Breast epithelium (tissue), 4 donors: ENCODE measurements at regions not wholly inside any gene's neighbourhood (a gene's known extent, or its start where the extent isn't known, plus 50 kb on each side); places are given as distances from the start of the nearest gene placed in this dataset.
"Not testable (repeated sequence)": the region's sequence is repeated elsewhere in the genome, so short reads cannot be mapped to it uniquely, and the experiment has no call there.

Experiments
- DNase-seq, 2 donors: peaks; one replicate each; pipeline ENCODE4 v3.0.0-alpha.2; 2019; ENCODE audit warnings: low spot score in 2 of 2
- H3K27ac ChIP-seq, 2 donors: fragments of 200-600 bp; sonication (generic) in 1 of 2; one replicate each; pipeline ENCODE4 v1.5.1; 2016 to 2019; ENCODE audit warnings: mild to moderate bottlenecking in 1 of 2
- H3K27me3 ChIP-seq, 2 donors: fragments of 200-600 bp; sonication (generic) in 1 of 2; one replicate each; pipeline versions ENCODE4 v1.5.1 to v1.6.0; 2017 to 2019; ENCODE audit warnings: control low read depth in 1 of 2, mild to moderate bottlenecking in 1 of 2
- H3K36me3 ChIP-seq: fragments of 200-600 bp; one replicate; pipeline ENCODE4 v1.5.1; 2019
- H3K4me1 ChIP-seq, 2 donors: fragments of 200-600 bp; sonication (generic); one replicate each; pipeline ENCODE4 v1.5.1; 2016 to 2019; ENCODE audit warnings: control low read depth in 1 of 2
- H3K4me3 ChIP-seq, 3 donors: fragments of 200-600 bp; sonication (generic); 1 replicate in 2 of 3; 2 replicates in 1 of 3; pipeline ENCODE4 v1.5.1; 2016 to 2019; ENCODE audit warnings: mild to moderate bottlenecking in 3 of 3, moderate library complexity in 2 of 3
- H3K9me3 ChIP-seq, 2 donors: fragments of 200-600 bp; sonication (generic) in 1 of 2; one replicate each; pipeline ENCODE4 v1.5.1; 2016 to 2019; ENCODE audit warnings: control low read depth in 1 of 2
- CTCF ChIP-seq, 3 donors: fragments of 450-650 bp; IDR thresholded peaks; one replicate each; pipeline ENCODE4 v1.5.1; 2016 to 2017; ENCODE audit warnings: antibody characterized with exemption in 3 of 3, mild to moderate bottlenecking in 3 of 3, moderate library complexity in 3 of 3
- POLR2A ChIP-seq: fragments of 450-650 bp; IDR thresholded peaks from one replicate; pipeline ENCODE4 v1.6.1; 2016; ENCODE audit warnings: antibody characterized with exemption, mild to moderate bottlenecking, moderate library complexity
- POLR2AphosphoS5 ChIP-seq, 3 donors: sonication (generic); formaldehyde crosslinking; IDR thresholded peaks; one replicate each; pipeline ENCODE4 v1.6.1; 2017; ENCODE audit warnings: antibody characterized with exemption in 3 of 3
- intact Hi-C: fragments of 100-400 bp; cut with DNase I; formaldehyde crosslinking; loops from one replicate; pipeline ENCODE4 v1.15.1; 2023; ENCODE audit warnings: low total_unique reads

DNA sequence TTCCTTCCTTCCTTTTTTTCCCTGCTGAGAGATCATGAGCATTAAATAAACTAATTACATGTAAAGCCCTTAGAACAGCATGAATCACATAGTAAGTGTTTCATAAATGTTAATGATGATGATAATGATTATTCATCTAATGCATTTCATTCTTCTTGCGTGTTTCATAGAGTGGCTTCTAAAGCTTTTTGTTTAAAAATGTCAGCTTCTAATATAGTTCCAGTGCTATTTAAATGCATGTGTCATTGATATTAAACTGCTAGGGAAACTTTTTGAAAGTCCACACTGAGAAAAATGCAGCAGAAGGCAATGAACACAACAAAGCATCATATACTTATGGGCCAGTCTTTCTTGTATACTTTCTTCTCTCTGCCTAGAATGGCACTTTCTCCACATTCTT is 894.8 kb downstream of the REEP3 start:
- DNase-seq, result no peak
- Histone ChIP-seq H3K36me3 (no peaks in the 10 kb centered on the region), H3K27me3 (no peaks in the 10 kb centered on the region), H3K4me1 (no peaks in the 10 kb centered on the region), H3K27ac (no peak overlapping the region), H3K4me3 (no peak overlapping the region), H3K9me3 (no peaks in the 10 kb centered on the region)
- intact Hi-C loops, result no loop called here
- TF ChIP-seq POLR2A (no peak), CTCF (IDR thresholded peaks at IDR 0.05) (no peak), POLR2AphosphoS5 (IDR thresholded peaks at IDR 0.05) (no peak)

- H3K27me3 ChIP-seq, result no peaks in the 10 kb centered on the region
- H3K9me3 ChIP-seq, result no peaks in the 10 kb centered on the region
- H3K36me3 ChIP-seq, result no peaks in the 10 kb centered on the region
- TF ChIP-seq CTCF (IDR thresholded peaks at IDR 0.05) (no peak), POLR2A (no peak), POLR2AphosphoS5 (IDR thresholded peaks at IDR 0.05) (no peak)
- H3K27ac ChIP-seq, result no peak overlapping the region
- intact Hi-C loops, result no loop called here
- DNase-seq, result no peak
- no peak overlapping the region for H3K4me3 ChIP-seq
- no peaks in the 10 kb centered on the region for H3K4me1 ChIP-seq
These were observed 898.3 kb downstream of the REEP3 start for GRCh38 chr10:64419461-64419860.

- intact Hi-C loops, result no loop called here
- no peaks in the 10 kb centered on the region for H3K27me3 ChIP-seq
- no peaks in the 10 kb centered on the region for H3K36me3 ChIP-seq
- no peaks in the 10 kb centered on the region for H3K4me1 ChIP-seq
- no peak for TF ChIP-seq POLR2AphosphoS5 (IDR thresholded peaks at IDR 0.05)
- TF ChIP-seq POLR2A, result no peak
- TF ChIP-seq CTCF (IDR thresholded peaks at IDR 0.05), result no peak
- H3K4me3 ChIP-seq, result no peak overlapping the region
- H3K27ac ChIP-seq, result no peak overlapping the region
- H3K9me3 ChIP-seq, result no peaks in the 10 kb centered on the region
- no peak for DNase-seq
These were observed 905.5 kb downstream of the REEP3 start for GRCh38 chr10:64426745-64427144.

GRCh38 chr10:64430690-64431323 is 909.6 kb downstream of the REEP3 start:
- H3K27ac ChIP-seq, result no peak overlapping the region
- H3K36me3 ChIP-seq, result no peaks in the 10 kb centered on the region
- no peaks in the 10 kb centered on the region for H3K4me1 ChIP-seq
- intact Hi-C loops, result no loop called here
- no peaks in the 10 kb centered on the region for H3K9me3 ChIP-seq
- H3K4me3 ChIP-seq, result no peak overlapping the region
- H3K27me3 ChIP-seq, result no peaks in the 10 kb centered on the region
- no peak for DNase-seq
- TF ChIP-seq POLR2AphosphoS5 (IDR thresholded peaks at IDR 0.05) (no peak), POLR2A (no peak), CTCF (IDR thresholded peaks at IDR 0.05) (no peak)

DNA sequence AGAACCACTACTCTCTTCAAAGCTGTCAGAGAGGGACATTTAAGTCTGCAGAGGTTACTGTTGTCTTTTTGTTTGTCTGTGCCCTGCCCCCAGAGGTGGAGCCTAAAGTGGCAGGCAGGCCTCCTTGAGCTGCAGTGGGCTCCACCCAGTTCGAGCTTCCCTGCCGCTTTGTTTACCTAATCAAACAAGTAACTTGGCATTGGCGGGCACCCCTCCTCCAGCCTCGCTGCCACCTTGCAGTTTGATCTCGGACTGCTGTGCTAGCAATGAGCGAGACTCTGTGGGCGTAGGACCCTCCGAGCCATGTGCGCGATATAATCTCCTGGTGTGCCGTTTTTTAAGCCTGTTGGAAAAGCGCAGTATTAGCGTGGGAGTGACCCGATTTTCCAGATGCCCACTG is 920.7 kb downstream of the REEP3 start:
- H3K9me3 ChIP-seq, DNase-seq, H3K27me3 ChIP-seq, H3K36me3 ChIP-seq, intact Hi-C loops, H3K4me1 ChIP-seq, H3K4me3 ChIP-seq, H3K27ac ChIP-seq: not testable (repeated sequence)

DNA sequence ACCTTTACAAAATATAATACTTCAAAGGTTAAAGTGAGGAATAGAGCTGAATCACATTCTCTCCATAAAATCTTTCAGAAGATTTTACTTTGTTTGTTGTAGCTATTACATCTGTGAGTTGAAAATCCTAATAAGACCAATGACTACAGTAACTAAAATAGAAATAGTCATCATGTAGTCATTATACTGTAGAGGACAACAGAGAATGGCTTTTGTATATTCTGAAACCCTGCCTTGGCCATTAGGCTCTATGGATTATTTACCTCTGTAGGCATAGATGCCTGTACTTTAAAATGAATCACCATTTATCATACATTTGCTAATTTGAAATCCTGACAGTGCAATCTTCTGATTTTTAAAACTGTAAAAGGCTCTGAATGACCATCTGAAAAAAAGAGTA is 923.0 kb downstream of the REEP3 start:
- Histone ChIP-seq H3K4me1 (no peaks in the 10 kb centered on the region), H3K9me3 (no peaks in the 10 kb centered on the region), H3K27me3 (no peaks in the 10 kb centered on the region), H3K36me3 (no peaks in the 10 kb centered on the region), H3K27ac (no peak overlapping the region), H3K4me3 (no peak overlapping the region)
- TF ChIP-seq CTCF (IDR thresholded peaks at IDR 0.05) (no peak), POLR2A (no peak)
- no peak for DNase-seq
- intact Hi-C loops, result no loop called here
